Left ventricle myocardium inferior (tissue), 1 donor: ENCODE measurements at regions not wholly inside any gene's neighbourhood (a gene's known extent, or its start where the extent isn't known, plus 50 kb on each side); places are given as distances from the start of the nearest gene placed in this dataset.
"Not testable (repeated sequence)": the region's sequence is repeated elsewhere in the genome, so short reads cannot be mapped to it uniquely, and the experiment has no call there.

Experiments used
- DNase-seq: peaks from one replicate; pipeline ENCODE4 v3.0.0-alpha.2; 2020
- H3K27ac ChIP-seq: fragments of 200-600 bp; replicated peaks from 2 replicates; pipeline ENCODE4 v1.8.0; 2021
- H3K27me3 ChIP-seq: fragments of 200-600 bp; 2 replicates; pipeline ENCODE4 v1.8.0; 2021; ENCODE audit warnings: low read depth
- H3K36me3 ChIP-seq: fragments of 200-600 bp; 2 replicates; pipeline ENCODE4 v1.8.0; 2021
- H3K4me1 ChIP-seq: fragments of 200-600 bp; 2 replicates; pipeline ENCODE4 v1.8.0; 2021
- H3K4me3 ChIP-seq: fragments of 200-600 bp; 2 replicates; pipeline ENCODE4 v1.8.0; 2021; ENCODE audit warnings: mild to moderate bottlenecking, moderate library complexity
- H3K9me3 ChIP-seq: fragments of 200-600 bp; replicated peaks from 2 replicates; pipeline ENCODE4 v1.8.0; 2021
- intact Hi-C: fragments of 100-400 bp; cut with micrococcal nuclease; formaldehyde crosslinking; loops from one replicate; pipeline ENCODE4 v1.11.0; 2022
- TF ChIP-seq, protein P1 (sequence below): fragments of 200-600 bp; IDR thresholded peaks from 2 replicates; pipeline ENCODE4 v1.8.0; 2021; ENCODE audit warnings: antibody characterized with exemption, mild to moderate bottlenecking, borderline replicate concordance
- donor health status: DM: no; HTN: yes; CAD: no; lungs with severe emphysema.

DNA sequence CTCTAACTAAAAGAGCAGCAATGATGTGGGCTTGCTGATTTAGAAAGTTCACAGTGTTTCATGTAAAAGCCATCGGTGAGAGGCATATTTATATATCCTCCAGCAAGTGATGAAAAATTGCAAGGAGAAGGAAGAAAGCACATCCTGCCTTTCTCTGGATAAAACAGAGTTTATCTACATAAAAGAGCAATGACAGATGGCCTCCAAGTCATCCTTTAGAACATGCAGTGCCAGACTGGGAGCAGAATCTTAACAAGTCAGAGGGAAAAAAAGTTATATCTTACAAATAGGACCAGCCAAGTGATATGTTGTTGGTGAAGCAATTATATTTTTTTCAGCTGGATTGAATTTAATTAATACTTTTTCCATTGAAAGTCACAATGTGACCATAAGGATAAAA is 253.8 kb upstream of the MGMT start:
- Histone ChIP-seq H3K27ac (no peak overlapping the region), H3K9me3 (peaks cover 5% of the 10 kb centered on the region), H3K36me3 (no peaks in the 10 kb centered on the region), H3K27me3 (no peaks in the 10 kb centered on the region), H3K4me1 (no peaks in the 10 kb centered on the region), H3K4me3 (no peak overlapping the region)
- DNase-seq: no peak
- intact Hi-C loops: no loop called here
- TF ChIP-seq, protein P1, sequence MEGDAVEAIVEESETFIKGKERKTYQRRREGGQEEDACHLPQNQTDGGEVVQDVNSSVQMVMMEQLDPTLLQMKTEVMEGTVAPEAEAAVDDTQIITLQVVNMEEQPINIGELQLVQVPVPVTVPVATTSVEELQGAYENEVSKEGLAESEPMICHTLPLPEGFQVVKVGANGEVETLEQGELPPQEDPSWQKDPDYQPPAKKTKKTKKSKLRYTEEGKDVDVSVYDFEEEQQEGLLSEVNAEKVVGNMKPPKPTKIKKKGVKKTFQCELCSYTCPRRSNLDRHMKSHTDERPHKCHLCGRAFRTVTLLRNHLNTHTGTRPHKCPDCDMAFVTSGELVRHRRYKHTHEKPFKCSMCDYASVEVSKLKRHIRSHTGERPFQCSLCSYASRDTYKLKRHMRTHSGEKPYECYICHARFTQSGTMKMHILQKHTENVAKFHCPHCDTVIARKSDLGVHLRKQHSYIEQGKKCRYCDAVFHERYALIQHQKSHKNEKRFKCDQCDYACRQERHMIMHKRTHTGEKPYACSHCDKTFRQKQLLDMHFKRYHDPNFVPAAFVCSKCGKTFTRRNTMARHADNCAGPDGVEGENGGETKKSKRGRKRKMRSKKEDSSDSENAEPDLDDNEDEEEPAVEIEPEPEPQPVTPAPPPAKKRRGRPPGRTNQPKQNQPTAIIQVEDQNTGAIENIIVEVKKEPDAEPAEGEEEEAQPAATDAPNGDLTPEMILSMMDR: no peak

DNA sequence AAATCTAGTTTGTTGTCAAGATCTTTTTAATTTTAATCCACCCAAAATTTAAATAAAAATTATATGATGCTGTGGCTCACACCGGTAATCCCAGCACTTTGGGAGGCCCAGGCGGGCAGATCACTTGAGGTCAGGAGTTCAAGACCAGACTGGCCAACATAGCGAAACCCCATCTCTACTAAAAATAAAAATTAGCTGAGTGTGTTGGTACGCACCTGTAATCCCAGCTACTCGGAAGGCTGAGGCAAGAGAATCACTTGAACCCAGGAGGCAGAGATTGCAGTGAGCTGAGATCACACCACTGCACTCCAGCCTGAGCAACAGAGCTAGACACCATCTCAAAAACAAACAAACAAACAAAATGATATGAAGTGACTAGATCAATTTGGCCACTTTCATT is 253.0 kb upstream of the MGMT start:
- H3K4me1 ChIP-seq, H3K36me3 ChIP-seq, H3K27me3 ChIP-seq, H3K27ac ChIP-seq, H3K9me3 ChIP-seq, DNase-seq, intact Hi-C loops, H3K4me3 ChIP-seq: not testable (repeated sequence)

DNA sequence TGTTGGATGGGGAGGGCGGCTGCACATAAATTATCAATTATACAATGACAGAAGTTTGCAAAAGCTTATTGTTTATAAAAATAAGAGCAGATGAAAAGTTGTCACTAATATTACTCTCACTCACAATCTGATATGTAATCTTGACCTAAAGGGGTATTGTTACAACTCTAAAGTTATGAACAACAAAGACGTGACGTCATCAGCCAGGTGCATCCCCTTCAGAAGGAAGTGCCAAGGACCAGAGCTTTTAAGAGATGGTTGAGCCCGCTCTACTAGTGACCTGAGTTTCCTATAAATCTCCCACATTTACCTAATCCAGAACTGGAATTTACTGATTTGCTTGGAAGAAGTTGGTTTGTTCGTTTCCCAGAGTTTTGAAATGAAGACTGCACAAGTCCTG is 247.7 kb upstream of the MGMT start:
- intact Hi-C loops: no loop called here
- Histone ChIP-seq H3K36me3 (no peaks in the 10 kb centered on the region), H3K27ac (no peak overlapping the region), H3K27me3 (no peaks in the 10 kb centered on the region), H3K9me3 (peaks cover 10% of the 10 kb centered on the region), H3K4me3 (no peak overlapping the region), H3K4me1 (no peaks in the 10 kb centered on the region)
- DNase-seq: no peak
- TF ChIP-seq, protein P1: no peak

DNA sequence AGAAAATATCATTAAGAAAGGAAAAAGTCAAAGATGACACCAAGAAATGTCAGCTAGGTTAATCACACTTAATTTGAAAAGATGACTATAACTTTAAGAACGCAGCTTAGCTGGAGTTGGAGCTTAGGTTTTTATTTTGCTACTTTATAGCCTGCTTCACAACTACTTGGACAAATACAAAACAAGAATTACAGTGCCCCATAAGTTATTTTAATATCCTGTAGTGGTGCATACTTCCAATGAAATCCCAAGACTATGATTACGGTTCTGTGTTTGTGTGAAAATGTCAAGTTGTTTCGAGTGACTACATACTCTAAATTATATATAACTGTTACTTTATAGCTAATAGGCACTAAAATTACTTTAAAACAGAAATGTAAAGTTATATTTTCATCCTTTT is 244.6 kb upstream of the MGMT start:
- TF ChIP-seq, protein P1: no peak
- H3K4me1 ChIP-seq: no peaks in the 10 kb centered on the region
- H3K36me3 ChIP-seq: no peaks in the 10 kb centered on the region
- intact Hi-C loops: no loop called here
- no peak for DNase-seq
- H3K27ac ChIP-seq: no peak overlapping the region
- no peak overlapping the region for H3K4me3 ChIP-seq
- H3K27me3 ChIP-seq: no peaks in the 10 kb centered on the region
- peaks cover 5% of the 10 kb centered on the region for H3K9me3 ChIP-seq

DNA sequence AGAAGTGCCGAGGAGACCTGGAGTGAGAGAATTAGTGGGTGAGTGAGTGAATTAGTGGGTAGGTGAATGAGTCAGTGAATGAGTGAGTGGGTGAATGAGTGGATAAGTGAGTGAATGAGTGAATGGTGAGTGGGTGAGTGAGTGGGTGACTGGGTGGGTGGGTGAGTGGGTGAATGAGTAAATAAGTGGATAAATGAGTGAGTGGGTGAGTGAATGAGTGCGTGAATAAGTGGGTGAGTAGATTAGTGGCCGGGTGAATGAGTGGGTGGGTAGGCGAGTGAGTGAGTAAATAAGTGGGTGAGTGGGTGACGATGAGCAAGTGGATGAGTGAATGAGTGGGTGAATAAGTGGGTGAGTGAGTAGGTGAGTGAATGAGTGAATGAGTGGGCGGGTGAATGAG is 243.7 kb upstream of the MGMT start:
- no peaks in the 10 kb centered on the region for H3K36me3 ChIP-seq
- H3K4me1 ChIP-seq: no peaks in the 10 kb centered on the region
- intact Hi-C loops: no loop called here
- no peak for DNase-seq
- no peak overlapping the region for H3K4me3 ChIP-seq
- no peak overlapping the region for H3K27ac ChIP-seq
- H3K9me3 ChIP-seq: peaks cover 5% of the 10 kb centered on the region
- TF ChIP-seq, protein P1: no peak
- no peaks in the 10 kb centered on the region for H3K27me3 ChIP-seq

DNA sequence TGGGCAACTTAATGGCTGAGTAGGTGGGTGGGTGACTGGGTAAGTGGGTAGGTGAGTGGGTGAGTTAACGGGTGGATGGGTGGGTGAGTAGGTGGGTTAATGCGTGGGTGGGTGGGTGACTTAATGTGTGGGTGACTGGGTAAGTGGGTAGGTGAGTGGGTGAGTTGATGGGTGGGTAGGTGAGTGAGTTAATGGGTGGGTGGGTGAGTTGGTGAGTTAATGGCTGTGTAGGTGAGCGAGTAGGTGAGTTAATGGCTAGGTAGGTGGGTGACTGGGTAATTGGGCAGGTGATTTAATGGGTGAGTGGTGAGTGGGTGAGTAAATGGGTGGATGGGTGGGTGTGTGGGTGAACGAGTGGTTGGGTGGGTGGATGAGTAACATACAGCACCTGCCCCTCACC is 243.0 kb upstream of the MGMT start:
- Histone ChIP-seq H3K4me1 (no peaks in the 10 kb centered on the region), H3K36me3 (no peaks in the 10 kb centered on the region), H3K4me3 (no peak overlapping the region), H3K27me3 (no peaks in the 10 kb centered on the region), H3K27ac (no peak overlapping the region), H3K9me3 (no peaks in the 10 kb centered on the region)
- intact Hi-C loops: no loop called here
- no peak for DNase-seq
- TF ChIP-seq, protein P1: no peak
